ENCODE measurements at regions not wholly inside any gene's neighbourhood (a gene's known extent, or its start where the extent isn't known, plus 50 kb on each side); places are given as distances from the start of the nearest gene placed in this dataset.
"Not testable (repeated sequence)": the region's sequence is repeated elsewhere in the genome, so short reads cannot be mapped to it uniquely, and the experiment has no call there.

GRCh38 chr1:14396100-14396499 is 202.4 kb upstream of the KAZN start:
- no peak for DNase-seq (ENCODE audit: low spot score)

GRCh38 chr1:14403961-14404645 is 194.4 kb upstream of the KAZN start:
- DNase-seq (ENCODE audit: low spot score), result no peak

- peak; percentile 37 for DNase-seq (ENCODE audit: low spot score)
These were observed 193.6 kb upstream of the KAZN start for GRCh38 chr1:14404862-14405301.

GRCh38 chr1:14412235-14412634 is 186.2 kb upstream of the KAZN start:
- no peak for DNase-seq (ENCODE audit: low spot score)

GRCh38 chr1:14413819-14414490 is 184.5 kb upstream of the KAZN start:
- peak; percentile 56 for DNase-seq (ENCODE audit: low spot score)

GRCh38 chr1:14415396-14415795 is 183.1 kb upstream of the KAZN start:
- no peak for DNase-seq (ENCODE audit: low spot score)

GRCh38 chr1:14419778-14420218 is 178.7 kb upstream of the KAZN start:
- not testable (repeated sequence) for DNase-seq (ENCODE audit: low spot score)

GRCh38 chr1:14420686-14421085 is 177.8 kb upstream of the KAZN start:
- no peak for DNase-seq (ENCODE audit: low spot score)

GRCh38 chr1:14421295-14421976 is 177.0 kb upstream of the KAZN start:
- DNase-seq (ENCODE audit: low spot score), result no peak

GRCh38 chr1:14421977-14422609 is 176.4 kb upstream of the KAZN start:
- DNase-seq (ENCODE audit: low spot score), result no peak

- DNase-seq (ENCODE audit: low spot score), result no peak
These were observed 174.0 kb upstream of the KAZN start for GRCh38 chr1:14424325-14425002.

- no peak for DNase-seq (ENCODE audit: low spot score)
These were observed 171.6 kb upstream of the KAZN start for GRCh38 chr1:14426854-14427253.

- no peak for DNase-seq (ENCODE audit: low spot score)
These were observed 168.9 kb upstream of the KAZN start for GRCh38 chr1:14429577-14429976.

- DNase-seq (ENCODE audit: low spot score), result not testable (repeated sequence)
These were observed 165.8 kb upstream of the KAZN start for GRCh38 chr1:14432728-14433127.

- no peak for DNase-seq (ENCODE audit: low spot score)
These were observed 163.0 kb upstream of the KAZN start for GRCh38 chr1:14435368-14436023.

- DNase-seq (ENCODE audit: low spot score), result no peak
These were observed 161.0 kb upstream of the KAZN start for GRCh38 chr1:14437417-14437918.

- DNase-seq (ENCODE audit: low spot score), result no peak
These were observed 160.2 kb upstream of the KAZN start for GRCh38 chr1:14438127-14438769.

- no peak for DNase-seq (ENCODE audit: low spot score)
These were observed 159.5 kb upstream of the KAZN start for GRCh38 chr1:14439015-14439414.

GRCh38 chr1:14440166-14440565 is 158.3 kb upstream of the KAZN start:
- DNase-seq (ENCODE audit: low spot score), result no peak

- DNase-seq (ENCODE audit: low spot score), result no peak
These were observed 157.8 kb upstream of the KAZN start for GRCh38 chr1:14440731-14441130.

- peak; percentile 47 for DNase-seq (ENCODE audit: low spot score)
These were observed 157.2 kb upstream of the KAZN start for GRCh38 chr1:14441302-14441741.
